ENCODE measurements at regions not wholly inside any gene's neighbourhood (a gene's known extent, or its start where the extent isn't known, plus 50 kb on each side); places are given as distances from the start of the nearest gene placed in this dataset.

- H3K27me3 Mint-ChIP-seq (ENCODE audit: low read depth) = no peaks in the 10 kb centered on the region
- peaks cover 7 to 13% of the 10 kb centered on the region in 2 experiments; a peak in 4 of 5 replicates for H3K9me3 Mint-ChIP-seq
- no CpG with 5 or more reads among the region's 4 CpGs for WGBS (ENCODE audit: extremely low coverage, insufficient read length, low lambda C conversion rate)
Measured at GRCh38 chr6:144397141-144397540, 112.0 kb downstream of the UTRN start.

More at GRCh38 chr6:144397141-144397540, 112.0 kb downstream of the UTRN start:
- Mint-ChIP-seq H3K36me3 (ENCODE audit: insufficient read depth in 1 of 3, low read depth in 3 of 3) (peaks cover 5 to 22% (median 11%) of the 10 kb centered on the region in 3 experiments; a peak in 6 of 7 replicates), H3K27ac (no peak overlapping the region), H3K4me1 (no peaks in the 10 kb centered on the region), H3K4me3 (no peak overlapping the region)
- no peak overlapping the region for H3K14ac ChIP-seq (ENCODE audit: insufficient read depth, low read length)
- no peak overlapping the region for H2BK5ac ChIP-seq (ENCODE audit: insufficient read length, low read length)
- H3K23me2 ChIP-seq (ENCODE audit: insufficient read length, low read depth, low read length, poor library complexity, severe bottlenecking) = no peaks in the 10 kb centered on the region
- H4K20me1 ChIP-seq (ENCODE audit: control insufficient read depth, insufficient read depth, insufficient read length) = no peaks in the 10 kb centered on the region
- no peak overlapping the region for H3K27ac ChIP-seq (ENCODE audit: insufficient read length, low read depth, low read length)
- H2BK15ac ChIP-seq (ENCODE audit: low read depth, low read length) = no peak overlapping the region
- H3K79me1 ChIP-seq (ENCODE audit: insufficient read depth, low read depth, low read length, poor library complexity, severe bottlenecking) = peaks cover 9% of the 10 kb centered on the region
- no peak overlapping the region for H3K4me2 ChIP-seq (ENCODE audit: insufficient read depth, insufficient read length, low read length)
- H3K18ac ChIP-seq (ENCODE audit: insufficient read length, low read depth, low read length) = no peak overlapping the region
- no peak for TF ChIP-seq CTCF (conservative IDR thresholded peaks at IDR 0.05)
- no peak overlapping the region for H2AFZ ChIP-seq (ENCODE audit: low read length)
- no peak overlapping the region for H3K23ac ChIP-seq (ENCODE audit: insufficient read length, low read depth, low read length)
- no peak overlapping the region for H2AK5ac ChIP-seq (ENCODE audit: insufficient read length, low read length)
- H3K9me3 ChIP-seq (ENCODE audit: control insufficient read depth, low read depth, low read length) = peaks cover 10% of the 10 kb centered on the region
- H3K79me2 ChIP-seq (ENCODE audit: insufficient read depth, low read length) = no peaks in the 10 kb centered on the region; the same call in 1 of the 2 replicates
- H3K4ac ChIP-seq (ENCODE audit: low read depth, low read length) = no peak overlapping the region
- H3K9ac ChIP-seq (ENCODE audit: extremely low read depth, insufficient read length, low read length) = no peak overlapping the region
- H3K56ac ChIP-seq (ENCODE audit: insufficient read length, low read depth, low read length) = no peak overlapping the region
- H2BK120ac ChIP-seq (ENCODE audit: low read depth, low read length, poor library complexity, severe bottlenecking) = no peak overlapping the region
- no peak overlapping the region for H2BK20ac ChIP-seq (ENCODE audit: low read depth, low read length, poor library complexity, severe bottlenecking)
- no peak overlapping the region for H4K91ac ChIP-seq (ENCODE audit: insufficient read length, low read depth, low read length)
- H3K4me1 ChIP-seq (ENCODE audit: insufficient read depth, low read length) = no peaks in the 10 kb centered on the region
- no peak overlapping the region for H3T11ph ChIP-seq (ENCODE audit: low read length)
- H3K27me3 ChIP-seq (ENCODE audit: insufficient read depth, low read length) = no peaks in the 10 kb centered on the region
- no peak for DNase-seq
- no peak overlapping the region for H2BK12ac ChIP-seq (ENCODE audit: insufficient read length, low read depth, low read length)
- H4K5ac ChIP-seq (ENCODE audit: insufficient read length, low read depth, low read length) = no peak overlapping the region
- H4K8ac ChIP-seq (replicated peaks; ENCODE audit: insufficient read length, low read depth, low read length) = no peak overlapping the region

Measured in H9 (cell line).